Prostate gland (tissue), 2 donors: ENCODE measurements at regions not wholly inside any gene's neighbourhood (a gene's known extent, or its start where the extent isn't known, plus 50 kb on each side); places are given as distances from the start of the nearest gene placed in this dataset.

Experiments
- DNase-seq: peaks from one replicate; pipeline ENCODE4 v3.0.0-alpha.2; 2019; ENCODE audit warnings: low spot score
- H3K27ac ChIP-seq, 2 donors: fragments of 200-600 bp; sonication (generic); 2 replicates each; pipeline ENCODE4 v1.5.1; 2017 to 2019
- H3K27me3 ChIP-seq: fragments of 200-600 bp; sonication (generic); replicated peaks from 2 replicates; pipeline ENCODE4 v1.5.1; 2019; ENCODE audit not compliant: insufficient read depth
- H3K36me3 ChIP-seq, 2 donors: fragments of 200-600 bp; sonication (generic); 1 replicate in 1 of 2; 2 replicates in 1 of 2; pipeline versions ENCODE4 v1.5.1 to v1.8.1; 2017 to 2019
- H3K4me1 ChIP-seq: fragments of 200-600 bp; sonication (generic); replicated peaks from 2 replicates; pipeline ENCODE4 v1.5.1; 2019
- H3K4me3 ChIP-seq, 2 donors: fragments of 200-600 bp; sonication (generic); 2 replicates each; pipeline ENCODE4 v1.5.1; 2017 to 2019
- H3K9me3 ChIP-seq: fragments of 200-600 bp; sonication (generic); 2 replicates; pipeline ENCODE4 v1.5.1; 2017
- CTCF ChIP-seq, 4 experiments: fragments of 200-600 bp in 2 of 4; fragments of 450-650 bp in 2 of 4; sonication (generic) in 2 of 4; IDR thresholded peaks; 1 replicate in 3 of 4; 2 replicates in 1 of 4; pipeline ENCODE4 v1.5.1; 2016 to 2019; ENCODE audit warnings: antibody characterized with exemption in 4 of 4, mild to moderate bottlenecking in 2 of 4, moderate library complexity in 2 of 4
- POLR2A ChIP-seq: fragments of 450-650 bp; IDR thresholded peaks from one replicate; pipeline ENCODE4 v1.6.1; 2016; ENCODE audit warnings: antibody characterized with exemption, mild to moderate bottlenecking
- POLR2AphosphoS5 ChIP-seq: sonication (generic); formaldehyde crosslinking; IDR thresholded peaks from one replicate; pipeline ENCODE4 v1.6.1; 2017; ENCODE audit warnings: antibody characterized with exemption
- WGBS: methylation state at CpG from one replicate; pipeline ENCODE4 v1.1.5; 2018; 5-methylcytosine and 5-hydroxymethylcytosine counted together
- intact Hi-C: fragments of 100-400 bp; cut with DNase I; formaldehyde crosslinking; loops from one replicate; pipeline ENCODE4 v1.14.2; 2022

- 78% methylated on average over 3 of the region's 3 CpGs for WGBS
- H3K9me3 ChIP-seq, result no peaks in the 10 kb centered on the region
- H3K27ac ChIP-seq, result no peak overlapping the region
- no peaks in the 10 kb centered on the region for H3K4me1 ChIP-seq
- TF ChIP-seq POLR2AphosphoS5 (no peak), CTCF (IDR thresholded peaks at IDR 0.05) (no peak), POLR2A (no peak)
- no peak overlapping the region for H3K4me3 ChIP-seq
- no peaks in the 10 kb centered on the region for H3K36me3 ChIP-seq
- no peaks in the 10 kb centered on the region for H3K27me3 ChIP-seq
- DNase-seq, result no peak
- intact Hi-C loops, result no loop called here
These were observed 87.3 kb upstream of the THBS1 start for GRCh38 chr15:39493424-39494067.

- Histone ChIP-seq H3K9me3 (no peaks in the 10 kb centered on the region), H3K4me3 (no peak overlapping the region), H3K4me1 (no peaks in the 10 kb centered on the region), H3K36me3 (no peaks in the 10 kb centered on the region), H3K27ac (no peak overlapping the region), H3K27me3 (no peaks in the 10 kb centered on the region)
- intact Hi-C loops, result no loop called here
- no peak for DNase-seq
- no peak for TF ChIP-seq POLR2AphosphoS5
- TF ChIP-seq POLR2A, result no peak
- no peak for TF ChIP-seq CTCF (IDR thresholded peaks at IDR 0.05)
- WGBS, result 91% methylated on average over 2 of the region's 2 CpGs
These were observed 86.4 kb upstream of the THBS1 start for GRCh38 chr15:39494462-39494861.

- DNase-seq, result no peak
- Histone ChIP-seq H3K4me1 (no peaks in the 10 kb centered on the region), H3K27ac (no peak overlapping the region), H3K9me3 (no peaks in the 10 kb centered on the region), H3K4me3 (no peak overlapping the region), H3K36me3 (no peaks in the 10 kb centered on the region), H3K27me3 (no peaks in the 10 kb centered on the region)
- WGBS, result 64% methylated on average over 8 of the region's 8 CpGs
- intact Hi-C loops, result no loop called here
- TF ChIP-seq CTCF (IDR thresholded peaks at IDR 0.05), result no peak
- TF ChIP-seq POLR2AphosphoS5, result no peak
- no peak for TF ChIP-seq POLR2A
These were observed 84.7 kb upstream of the THBS1 start for GRCh38 chr15:39495871-39496840.

GRCh38 chr15:39497016-39497758 lies 83.7 kb upstream of the THBS1 start:
- WGBS, result 78% methylated on average over 6 of the region's 6 CpGs
- H3K4me1 ChIP-seq, result no peaks in the 10 kb centered on the region
- intact Hi-C loops, result no loop called here

More at GRCh38 chr15:39497016-39497758, 83.7 kb upstream of the THBS1 start:
- Histone ChIP-seq H3K27me3 (no peaks in the 10 kb centered on the region), H3K9me3 (no peaks in the 10 kb centered on the region), H3K36me3 (no peaks in the 10 kb centered on the region), H3K4me3 (no peak overlapping the region), H3K27ac (no peak overlapping the region)
- TF ChIP-seq CTCF (IDR thresholded peaks at IDR 0.05), result no peak
- TF ChIP-seq POLR2A, result no peak
- TF ChIP-seq POLR2AphosphoS5, result no peak
- DNase-seq, result no peak
